SKM-1 treated with dmso at 0.1 percent for 144 hours (cell line): ENCODE measurements at regions not wholly inside any gene's neighbourhood (a gene's known extent, or its start where the extent isn't known, plus 50 kb on each side); places are given as distances from the start of the nearest gene placed in this dataset.
"Not testable (repeated sequence)": the region's sequence is repeated elsewhere in the genome, so short reads cannot be mapped to it uniquely, and the experiment has no call there.

Experiments
- DNase-seq: peaks from one replicate; lab custom pipeline; 2025; ENCODE audit not compliant: unreplicated experiment; lab: John Stamatoyannopoulos, UW

- peak; percentile 82 for DNase-seq
These were observed 76.4 kb upstream of the SLC4A7 start for GRCh38 chr3:27560484-27561056.

GRCh38 chr3:27559835-27560234, 75.7 kb upstream of the SLC4A7 start:
- DNase-seq, result no peak

GRCh38 chr3:27559381-27559780, 75.2 kb upstream of the SLC4A7 start:
- no peak for DNase-seq

- no peak for DNase-seq
These were observed 73.2 kb upstream of the SLC4A7 start for GRCh38 chr3:27557411-27557810.

GRCh38 chr3:27556887-27557286, 72.7 kb upstream of the SLC4A7 start:
- no peak for DNase-seq

- DNase-seq, result peak; percentile 48
These were observed 70.5 kb upstream of the SLC4A7 start for GRCh38 chr3:27554706-27555105.

- no peak for DNase-seq
These were observed 69.8 kb upstream of the SLC4A7 start for GRCh38 chr3:27553886-27554540.

- not testable (repeated sequence) for DNase-seq
These were observed 68.5 kb upstream of the SLC4A7 start for GRCh38 chr3:27552708-27553107.

- DNase-seq, result not testable (repeated sequence)
These were observed 67.2 kb upstream of the SLC4A7 start for GRCh38 chr3:27551413-27551812.

- DNase-seq, result no peak
These were observed 60.9 kb upstream of the SLC4A7 start for GRCh38 chr3:27545061-27545460.

- no peak for DNase-seq
These were observed 60.2 kb upstream of the SLC4A7 start for GRCh38 chr3:27544372-27544865.

- no peak for DNase-seq
These were observed 58.3 kb upstream of the SLC4A7 start for GRCh38 chr3:27542476-27542875.

GRCh38 chr3:27540231-27540630, 56.0 kb upstream of the SLC4A7 start:
- DNase-seq, result no peak

GRCh38 chr3:27536491-27536890, 52.3 kb upstream of the SLC4A7 start:
- DNase-seq, result no peak

GRCh38 chr3:27535809-27536392, 51.7 kb upstream of the SLC4A7 start:
- no peak for DNase-seq

- DNase-seq, result peak; percentile 10
These were observed 49.8 kb upstream of the SLC4A7 start for GRCh38 chr3:27533718-27534573.
